SU-DHL-6 (cell line): ENCODE measurements at regions not wholly inside any gene's neighbourhood (a gene's known extent, or its start where the extent isn't known, plus 50 kb on each side); places are given as distances from the start of the nearest gene placed in this dataset.

Source experiments
- H2AFZ ChIP-seq: fragments of 200-600 bp; sonication (generic); 2 replicates; pipeline ENCODE4 v1.6.1; 2014; ENCODE audit warnings: low read depth, mild to moderate bottlenecking, moderate library complexity, mixed read lengths, antibody characterized with exemption, low read length; ENCODE audit not compliant: severe bottlenecking
- H3F3A ChIP-seq: fragments of 200-600 bp; shearing (Covaris generic); 2 replicates; pipeline ENCODE4 v1.6.0; 2016; ENCODE audit warnings: antibody characterized with exemption, mild to moderate bottlenecking; ENCODE audit not compliant: insufficient read depth
- H3K27ac ChIP-seq: fragments of 200-600 bp; sonication (generic); 2 replicates; pipeline ENCODE4 v1.5.1; 2016; ENCODE audit warnings: low read depth, mild to moderate bottlenecking, low read length, moderate library complexity, mixed read lengths
- H3K27me3 ChIP-seq: fragments of 200-600 bp; sonication (generic), shearing (Covaris generic); 2 replicates; pipeline ENCODE4 v1.6.0; 2014; ENCODE audit warnings: mild to moderate bottlenecking, low read length
- H3K36me3 ChIP-seq: fragments of 200-600 bp; sonication (generic); 2 replicates; pipeline ENCODE4 v1.6.1; 2014; ENCODE audit warnings: mild to moderate bottlenecking, low read length, mixed read lengths
- H3K4me2 ChIP-seq: fragments of 300-600, 200-600 bp; shearing (Covaris generic), sonication (generic); 2 replicates; pipeline ENCODE4 v1.6.0; 2014; ENCODE audit warnings: low read length, low read depth, mild to moderate bottlenecking; ENCODE audit not compliant: poor library complexity, severe bottlenecking
- H3K4me3 ChIP-seq: fragments of 200-600 bp; sonication (generic); 2 replicates; pipeline ENCODE4 v1.5.1; 2014; ENCODE audit warnings: antibody characterized with exemption, low read length, mild to moderate bottlenecking, mixed read lengths; ENCODE audit not compliant: insufficient read depth, poor library complexity, severe bottlenecking
- H3K79me2 ChIP-seq: fragments of 200-600 bp; sonication (generic); 2 replicates; pipeline ENCODE4 v1.6.1; 2014; ENCODE audit warnings: mild to moderate bottlenecking, low read length, moderate library complexity; ENCODE audit not compliant: insufficient read depth
- H3K9ac ChIP-seq: fragments of 200-600 bp; sonication (generic); 2 replicates; pipeline ENCODE4 v1.7.0; 2014; ENCODE audit warnings: mild to moderate bottlenecking, low read length
- H3K9me2 ChIP-seq: fragments of 200-600 bp; sonication (generic); replicated peaks from 2 replicates; pipeline ENCODE4 v1.6.1; 2014; ENCODE audit warnings: low read length; ENCODE audit not compliant: insufficient read depth
- H3K9me3 ChIP-seq: fragments of 200-600 bp; sonication (generic); 2 replicates; pipeline ENCODE4 v1.6.1; 2014; ENCODE audit warnings: low read length, mixed read lengths; ENCODE audit not compliant: insufficient read depth
- H4K20me1 ChIP-seq: fragments of 200-600 bp; sonication (generic); 2 replicates; pipeline ENCODE4 v1.6.1; 2014; ENCODE audit warnings: low read depth, mild to moderate bottlenecking, antibody characterized with exemption, low read length, moderate library complexity, mixed read lengths
- CTCF ChIP-seq: fragments of 200-600 bp; sonication (generic); IDR thresholded peaks from one replicate; pipeline ENCODE4 v1.5.1; 2017; ENCODE audit warnings: antibody characterized with exemption, mild to moderate bottlenecking, low read length, moderate library complexity; ENCODE audit not compliant: insufficient read depth, poor library complexity, severe bottlenecking
- EZH2phosphoT487 ChIP-seq: fragments of 200-600 bp; sonication (generic), shearing (Covaris generic); conservative IDR thresholded peaks from 2 replicates; pipeline ENCODE4 v1.6.1; 2018; ENCODE audit warnings: mild to moderate bottlenecking, antibody characterized with exemption, low read length, moderate library complexity, mixed read lengths

GRCh38 chr11:24161587-24161986, 335.3 kb upstream of the LUZP2 start:
- Histone ChIP-seq H3F3A (no peaks in the 10 kb centered on the region), H3K9ac (no peak overlapping the region), H4K20me1 (no peaks in the 10 kb centered on the region), H3K4me2 (no peak overlapping the region), H3K9me2 (no peaks in the 10 kb centered on the region), H3K4me3 (no peak overlapping the region), H2AFZ (no peak overlapping the region), H3K27ac (no peak overlapping the region), H3K79me2 (no peaks in the 10 kb centered on the region), H3K9me3 (no peaks in the 10 kb centered on the region), H3K27me3 (no peaks in the 10 kb centered on the region), H3K36me3 (no peaks in the 10 kb centered on the region)
- TF ChIP-seq EZH2phosphoT487, result no peak
- TF ChIP-seq CTCF, result no peak

- no peak overlapping the region for H3K4me3 ChIP-seq
- no peaks in the 10 kb centered on the region for H3K79me2 ChIP-seq
- H3K27ac ChIP-seq, result no peak overlapping the region
- no peaks in the 10 kb centered on the region for H3K27me3 ChIP-seq
- no peaks in the 10 kb centered on the region for H3K9me3 ChIP-seq
- no peak for TF ChIP-seq EZH2phosphoT487
- H2AFZ ChIP-seq, result no peak overlapping the region
- H3K4me2 ChIP-seq, result no peak overlapping the region
- H3K9ac ChIP-seq, result no peak overlapping the region
- no peaks in the 10 kb centered on the region for H3F3A ChIP-seq
- no peaks in the 10 kb centered on the region for H3K36me3 ChIP-seq
- no peaks in the 10 kb centered on the region for H3K9me2 ChIP-seq
- H4K20me1 ChIP-seq, result no peaks in the 10 kb centered on the region; the same call in 1 of the 2 replicates
These were observed 333.7 kb upstream of the LUZP2 start for GRCh38 chr11:24163146-24163545.

GRCh38 chr11:24163841-24164240, 333.0 kb upstream of the LUZP2 start:
- Histone ChIP-seq H3K27ac (no peak overlapping the region), H3K27me3 (no peaks in the 10 kb centered on the region), H2AFZ (no peak overlapping the region), H3F3A (no peaks in the 10 kb centered on the region), H3K9me3 (no peaks in the 10 kb centered on the region), H3K79me2 (no peaks in the 10 kb centered on the region), H3K9me2 (no peaks in the 10 kb centered on the region), H3K36me3 (no peaks in the 10 kb centered on the region), H3K9ac (no peak overlapping the region), H3K4me2 (no peak overlapping the region), H3K4me3 (no peak overlapping the region), H4K20me1 (no peaks in the 10 kb centered on the region; the same call in 1 of the 2 replicates)
- no peak for TF ChIP-seq CTCF
- TF ChIP-seq EZH2phosphoT487, result no peak

- Histone ChIP-seq H3K27me3 (no peaks in the 10 kb centered on the region), H3K9me2 (no peaks in the 10 kb centered on the region)
These were observed 325.0 kb upstream of the LUZP2 start for GRCh38 chr11:24171869-24172268.

More at GRCh38 chr11:24171869-24172268, 325.0 kb upstream of the LUZP2 start:
- no peaks in the 10 kb centered on the region for H3K79me2 ChIP-seq
- H3K27ac ChIP-seq, result no peak overlapping the region
- no peaks in the 10 kb centered on the region for H3F3A ChIP-seq
- H3K4me3 ChIP-seq, result no peak overlapping the region
- H3K4me2 ChIP-seq, result no peak overlapping the region
- no peak overlapping the region for H2AFZ ChIP-seq
- no peaks in the 10 kb centered on the region; the same call in 1 of the 2 replicates for H4K20me1 ChIP-seq
- TF ChIP-seq CTCF (no peak), EZH2phosphoT487 (no peak)
- H3K9me3 ChIP-seq, result no peaks in the 10 kb centered on the region
- no peaks in the 10 kb centered on the region for H3K36me3 ChIP-seq
- H3K9ac ChIP-seq, result no peak overlapping the region
